Colonic mucosa (tissue), 4 donors: ENCODE measurements at regions not wholly inside any gene's neighbourhood (a gene's known extent, or its start where the extent isn't known, plus 50 kb on each side); places are given as distances from the start of the nearest gene placed in this dataset.

Experiments
- DNase-seq: peaks from one replicate; pipeline ENCODE4 v3.0.0-alpha.2; 2020
- H3K27ac ChIP-seq: fragments of 200-600 bp; one replicate; pipeline ENCODE4 v1.8.0; 2021
- H3K27me3 ChIP-seq: fragments of 200-600 bp; one replicate; pipeline ENCODE4 v1.8.0; 2021
- H3K36me3 ChIP-seq: fragments of 200-600 bp; one replicate; pipeline ENCODE4 v1.8.0; 2021
- H3K4me1 ChIP-seq: fragments of 200-600 bp; one replicate; pipeline ENCODE4 v1.8.0; 2021; ENCODE audit warnings: mild to moderate bottlenecking
- H3K4me3 ChIP-seq: fragments of 200-600 bp; one replicate; pipeline ENCODE4 v1.8.0; 2021
- H3K9ac ChIP-seq, 2 donors: one replicate each; pipeline ENCODE4 v1.7.0; 2013; ENCODE audit warnings: control low read depth in 2 of 2, low read depth in 2 of 2, low read length in 2 of 2
- H3K9me3 ChIP-seq: fragments of 200-600 bp; one replicate; pipeline ENCODE4 v1.8.0; 2021
- CTCF ChIP-seq: fragments of 200-600 bp; IDR thresholded peaks from one replicate; pipeline ENCODE4 v1.8.0; 2022; ENCODE audit warnings: antibody characterized with exemption, mild to moderate bottlenecking
- intact Hi-C: fragments of 100-400 bp; cut with DNase I; formaldehyde crosslinking; loops from one replicate; pipeline ENCODE4 v1.14.1; 2022
- donor health status: healthy.
- donor health status: DM: no; HTN: no; CAD: no.
- donor health status: DM: no; HTN: no; CAD: no.

- Histone ChIP-seq H3K4me3 (no peak overlapping the region), H3K27ac (no peak overlapping the region), H3K27me3 (no peaks in the 10 kb centered on the region), H3K9me3 (no peaks in the 10 kb centered on the region), H3K9ac (no peak overlapping the region), H3K36me3 (no peaks in the 10 kb centered on the region), H3K4me1 (no peaks in the 10 kb centered on the region)
- no peak for DNase-seq
- TF ChIP-seq CTCF: no peak
- intact Hi-C loops: no loop called here
Measured at GRCh38 chr10:20984662-20985061, 87.6 kb upstream of the NEBL start.

- Histone ChIP-seq H3K4me3 (no peak overlapping the region), H3K4me1 (no peaks in the 10 kb centered on the region), H3K36me3 (no peaks in the 10 kb centered on the region), H3K27me3 (no peaks in the 10 kb centered on the region), H3K9me3 (no peaks in the 10 kb centered on the region), H3K27ac (no peak overlapping the region), H3K9ac (no peak overlapping the region)
- DNase-seq: no peak
- intact Hi-C loops: no loop called here
- TF ChIP-seq CTCF: no peak
Measured at GRCh38 chr10:20981419-20981953, 84.4 kb upstream of the NEBL start.

- no peak overlapping the region for H3K4me3 ChIP-seq
- DNase-seq: no peak
- no peak overlapping the region for H3K9ac ChIP-seq
- intact Hi-C loops: no loop called here
- TF ChIP-seq CTCF: no peak
- no peaks in the 10 kb centered on the region for H3K36me3 ChIP-seq
- H3K9me3 ChIP-seq: no peaks in the 10 kb centered on the region
- no peaks in the 10 kb centered on the region for H3K27me3 ChIP-seq
- H3K27ac ChIP-seq: no peak overlapping the region
- H3K4me1 ChIP-seq: no peaks in the 10 kb centered on the region
Measured at GRCh38 chr10:20978617-20979016, 81.5 kb upstream of the NEBL start.

- Histone ChIP-seq H3K9me3 (no peaks in the 10 kb centered on the region), H3K27ac (no peak overlapping the region), H3K4me1 (no peaks in the 10 kb centered on the region), H3K27me3 (no peaks in the 10 kb centered on the region), H3K4me3 (no peak overlapping the region), H3K36me3 (no peaks in the 10 kb centered on the region), H3K9ac (no peak overlapping the region)
- no peak for DNase-seq
- TF ChIP-seq CTCF: no peak
- intact Hi-C loops: no loop called here
Measured at GRCh38 chr10:20977300-20977699, 80.2 kb upstream of the NEBL start.

GRCh38 chr10:20976891-20977290 is 79.8 kb upstream of the NEBL start:
- Histone ChIP-seq H3K4me1 (no peaks in the 10 kb centered on the region), H3K9me3 (no peaks in the 10 kb centered on the region), H3K36me3 (no peaks in the 10 kb centered on the region), H3K27ac (no peak overlapping the region), H3K9ac (no peak overlapping the region), H3K4me3 (no peak overlapping the region), H3K27me3 (no peaks in the 10 kb centered on the region)
- no peak for DNase-seq
- intact Hi-C loops: no loop called here
- TF ChIP-seq CTCF: no peak

- no peaks in the 10 kb centered on the region for H3K36me3 ChIP-seq
- no peaks in the 10 kb centered on the region for H3K9me3 ChIP-seq
- no peak for TF ChIP-seq CTCF
- intact Hi-C loops: no loop called here
- DNase-seq: no peak
- no peaks in the 10 kb centered on the region for H3K4me1 ChIP-seq
- no peak overlapping the region for H3K27ac ChIP-seq
- H3K27me3 ChIP-seq: no peaks in the 10 kb centered on the region
- no peak overlapping the region for H3K9ac ChIP-seq
- no peak overlapping the region for H3K4me3 ChIP-seq
Measured at GRCh38 chr10:20976390-20976789, 79.3 kb upstream of the NEBL start.
